Superior temporal gyrus (tissue), 1 donor: ENCODE measurements at regions not wholly inside any gene's neighbourhood (a gene's known extent, or its start where the extent isn't known, plus 50 kb on each side); places are given as distances from the start of the nearest gene placed in this dataset.
"Not testable (repeated sequence)": the region's sequence is repeated elsewhere in the genome, so short reads cannot be mapped to it uniquely, and the experiment has no call there.

ENCODE experiments used
- DNase-seq: peaks from one replicate; pipeline ENCODE4 v3.0.0-alpha.2; 2016; ENCODE audit errors: extremely low spot score

DNA sequence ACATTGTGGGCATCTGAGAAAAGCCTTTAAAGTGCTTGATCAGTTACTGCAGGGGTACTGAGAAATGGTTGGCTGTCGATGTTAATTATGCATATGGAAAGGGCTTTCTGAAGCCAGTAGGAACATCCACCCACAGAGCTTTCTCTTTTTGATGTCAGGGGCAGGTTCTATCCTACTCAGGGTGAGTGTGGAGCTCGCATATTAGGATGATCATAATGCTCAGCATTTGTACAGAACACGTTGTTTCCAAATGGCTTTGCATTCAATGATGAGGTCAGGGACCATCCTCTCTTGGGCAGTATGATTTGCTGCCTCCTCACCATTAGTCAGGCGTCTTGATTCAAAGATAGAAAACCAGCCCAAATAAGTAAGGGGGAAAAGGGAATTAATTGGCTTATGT lies 141.9 kb downstream of the HMHB1 start:
- DNase-seq = no peak

DNA sequence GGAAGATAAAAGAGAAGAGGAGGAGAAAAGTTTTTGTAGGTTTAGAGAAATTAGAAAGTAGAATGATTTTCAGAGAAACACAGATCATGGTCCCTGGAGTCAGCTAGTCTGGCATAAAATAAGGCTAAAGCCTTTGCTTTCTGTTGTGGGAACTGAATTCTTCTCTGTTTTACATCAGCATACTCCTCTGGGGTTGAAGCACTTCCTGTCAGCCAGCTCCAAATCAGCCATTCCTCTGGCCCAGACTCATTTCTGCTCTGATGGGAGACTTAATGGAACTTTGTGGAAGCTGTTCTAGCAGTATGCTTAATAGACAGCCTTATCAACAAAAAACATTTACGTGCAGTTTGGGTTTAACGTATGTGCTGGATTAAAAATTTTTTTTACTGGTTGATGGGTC lies 143.2 kb downstream of the HMHB1 start:
- DNase-seq = no peak

DNA sequence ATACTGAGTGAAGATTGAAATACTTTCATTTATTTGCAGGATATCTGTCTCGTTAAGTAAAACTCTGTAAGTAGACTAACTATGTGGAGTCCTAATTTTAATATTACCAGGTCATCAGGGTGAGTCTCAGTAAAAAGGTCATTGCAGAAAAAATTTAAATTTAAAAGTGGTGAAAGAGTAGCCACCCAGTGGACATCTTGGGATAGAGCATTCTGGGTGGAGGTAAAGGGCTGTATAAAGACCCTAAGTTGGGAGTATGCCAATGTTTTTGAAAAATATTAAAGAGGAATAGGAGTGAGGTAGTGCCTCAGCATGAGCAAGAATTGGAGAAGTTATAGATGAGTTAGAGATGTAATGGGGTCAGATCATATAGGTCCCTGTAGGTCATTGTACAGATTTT lies 145.5 kb downstream of the HMHB1 start:
- DNase-seq = no peak

DNA sequence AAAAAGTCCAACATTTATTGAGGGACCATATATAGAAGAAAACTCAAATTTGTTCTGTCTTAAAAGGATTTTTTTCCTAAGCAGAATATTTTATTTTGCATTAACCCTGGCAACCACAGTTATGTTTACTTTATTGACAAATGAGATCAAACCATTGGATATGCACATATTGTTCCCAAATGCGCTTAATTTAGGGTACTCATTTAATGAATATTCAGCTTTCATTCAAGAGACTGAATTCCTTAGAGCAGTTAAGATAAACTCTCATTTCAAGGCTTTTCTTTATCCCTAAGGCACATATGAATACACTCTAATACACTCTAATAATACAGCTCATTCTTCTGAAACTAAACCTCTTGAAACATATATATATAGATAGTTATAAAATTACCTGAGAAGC lies 150.2 kb downstream of the HMHB1 start:
- no peak for DNase-seq

DNA sequence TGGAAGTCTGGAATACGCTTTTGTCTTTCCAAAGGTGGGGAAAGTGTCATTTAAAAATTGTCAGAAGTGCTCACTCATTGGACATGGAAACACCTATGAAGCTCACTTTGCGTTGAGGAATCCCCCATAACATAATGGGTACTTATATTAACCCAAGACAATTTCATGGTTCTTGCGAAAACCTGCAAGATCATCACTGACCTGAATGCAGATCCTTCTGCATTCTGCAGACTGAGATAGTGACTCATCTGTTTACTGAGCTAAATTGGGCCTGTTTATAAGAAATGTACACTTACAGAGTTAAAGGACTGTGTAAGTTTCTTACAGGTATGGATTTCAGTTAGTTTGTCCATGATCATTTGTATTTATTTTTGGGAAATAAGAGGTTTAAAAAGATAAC lies 153.0 kb downstream of the HMHB1 start:
- DNase-seq = no peak

DNA sequence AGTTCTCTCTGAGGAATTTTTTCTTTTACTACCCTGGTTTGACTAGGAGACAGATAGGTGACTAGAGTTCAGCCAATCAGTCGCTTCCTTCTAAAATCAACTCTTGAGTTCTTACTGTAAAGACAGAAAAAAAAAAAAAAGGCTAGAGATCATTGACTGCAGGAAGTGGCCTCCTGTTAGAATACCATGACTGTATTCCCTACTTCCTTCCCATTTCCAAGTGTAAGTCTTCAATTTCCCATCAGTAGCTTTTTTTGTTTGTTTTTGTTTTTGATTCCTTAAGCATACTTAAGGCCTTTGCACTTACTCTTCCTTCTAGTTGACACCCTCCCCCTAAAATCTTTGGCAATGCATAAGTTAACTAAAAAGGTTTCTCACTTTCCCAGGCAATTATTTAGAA lies 154.3 kb downstream of the HMHB1 start:
- DNase-seq = no peak

DNA sequence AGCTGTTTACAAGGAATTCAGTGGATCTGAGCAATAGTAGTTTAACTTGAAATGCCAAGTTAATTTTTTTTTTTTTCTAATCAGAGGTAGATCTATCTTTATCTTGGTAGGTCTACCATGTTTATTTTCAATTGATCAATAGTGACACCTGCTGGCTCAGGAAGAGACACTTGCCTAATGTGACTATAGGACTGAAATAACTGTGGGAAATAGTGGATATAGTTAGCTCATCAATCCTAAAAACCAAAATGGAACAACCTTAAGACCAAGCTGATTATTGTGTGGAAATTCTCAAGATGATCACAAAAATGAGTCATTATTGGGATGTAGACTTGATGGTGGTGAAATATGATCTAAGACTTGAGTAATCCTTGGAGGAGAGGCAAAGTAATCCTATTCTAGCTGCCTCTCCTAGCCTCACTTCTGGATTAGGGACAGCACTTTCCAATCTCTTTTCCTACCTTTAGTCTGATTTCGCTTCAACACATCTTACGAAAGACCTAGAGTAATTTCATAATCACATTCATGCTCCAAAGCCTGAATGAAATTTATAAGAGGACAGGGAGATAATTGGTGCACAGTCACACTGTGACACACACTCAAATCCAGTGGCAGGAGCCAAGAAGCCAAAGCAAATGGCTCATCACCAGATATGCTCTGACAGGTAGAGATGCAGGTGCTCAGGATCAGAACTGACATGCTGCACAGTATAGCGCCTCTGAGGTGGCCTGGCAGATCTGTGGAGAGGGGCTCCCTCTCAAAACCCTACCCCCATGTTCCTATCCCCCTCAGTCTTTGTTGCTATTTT lies 156.3 kb downstream of the HMHB1 start:
- peak; percentile 64 for DNase-seq

DNA sequence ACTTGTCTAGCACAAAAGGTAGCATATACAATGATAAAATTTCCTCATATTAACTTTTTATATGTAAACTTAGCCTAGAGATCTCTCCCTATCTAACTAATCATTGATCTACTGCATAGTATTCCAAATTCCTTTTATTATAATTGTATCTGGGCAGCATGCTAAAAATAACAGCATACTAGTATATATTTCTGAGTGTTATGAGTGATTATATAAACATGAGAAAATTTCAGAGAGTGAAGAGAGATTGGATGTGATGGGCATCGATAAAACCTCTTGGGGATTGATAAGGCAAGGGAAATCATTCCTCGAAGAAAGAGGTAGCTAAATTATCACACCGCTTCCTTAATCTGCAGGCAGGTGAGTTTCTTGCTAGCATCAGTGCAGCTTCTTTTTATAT lies 158.2 kb downstream of the HMHB1 start:
- no peak for DNase-seq

DNA sequence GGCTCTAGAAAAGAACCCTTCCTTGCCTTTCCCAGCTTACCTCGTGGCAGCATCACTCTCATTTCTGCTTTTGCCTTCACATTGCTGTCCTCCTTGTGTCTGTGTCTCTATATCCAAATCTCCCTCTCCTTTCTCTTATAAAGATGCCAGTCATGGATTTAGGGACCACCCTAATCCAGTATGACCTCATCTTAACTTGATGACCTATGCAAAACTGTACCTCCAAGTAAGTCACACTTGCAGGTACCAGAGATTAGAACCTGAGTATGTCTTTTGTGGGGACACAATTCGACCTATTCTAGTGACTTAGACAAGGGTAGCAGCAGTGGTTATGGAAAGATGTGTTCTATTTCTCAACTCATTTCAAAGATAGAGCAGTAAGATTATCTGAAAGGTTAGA lies 160.1 kb downstream of the HMHB1 start:
- DNase-seq = no peak

DNA sequence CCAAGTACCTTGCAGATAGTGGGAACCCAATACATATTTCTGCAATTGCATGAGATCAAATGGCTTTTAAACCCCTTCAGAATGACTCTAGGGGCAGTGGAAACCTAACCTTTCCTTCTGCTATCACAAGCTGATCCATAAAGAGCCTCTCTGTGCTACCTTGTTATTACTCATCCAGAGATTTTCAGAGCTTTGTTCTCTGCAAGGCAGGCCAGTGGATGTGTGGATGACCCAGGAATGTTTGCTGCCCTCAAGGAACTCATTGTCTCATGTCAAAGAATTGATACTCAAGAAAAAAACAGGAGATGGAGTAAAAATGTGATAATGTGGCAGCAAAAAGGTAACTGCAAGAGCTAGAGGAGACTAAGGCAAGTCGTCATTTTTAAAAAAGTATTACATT lies 164.1 kb downstream of the HMHB1 start:
- no peak for DNase-seq

DNA sequence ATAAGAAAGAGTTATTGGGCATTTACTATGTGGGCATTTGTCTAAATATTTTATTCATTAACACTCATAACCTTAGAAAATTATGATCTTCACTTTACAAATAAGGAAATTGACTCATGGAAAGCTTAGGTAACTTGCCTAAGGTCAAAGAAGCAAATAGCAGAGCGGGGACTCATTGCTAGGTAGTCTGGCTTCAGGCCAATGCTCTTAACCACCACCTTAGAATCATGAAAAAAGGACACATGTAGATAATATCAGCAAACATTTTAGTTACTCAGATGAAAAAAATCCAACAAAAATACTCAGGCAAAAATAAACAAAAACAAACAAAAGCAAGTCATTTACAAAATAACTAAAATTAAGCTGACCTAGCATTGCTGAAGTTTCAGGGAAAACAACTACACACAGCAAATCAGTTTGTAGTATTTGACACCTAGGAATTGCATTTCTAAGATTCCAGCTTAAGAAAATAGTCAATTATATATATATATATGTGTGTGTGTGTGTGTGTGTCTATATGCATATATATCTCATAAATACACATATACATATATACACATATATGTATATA lies 166.0 kb downstream of the HMHB1 start:
- no peak for DNase-seq

DNA sequence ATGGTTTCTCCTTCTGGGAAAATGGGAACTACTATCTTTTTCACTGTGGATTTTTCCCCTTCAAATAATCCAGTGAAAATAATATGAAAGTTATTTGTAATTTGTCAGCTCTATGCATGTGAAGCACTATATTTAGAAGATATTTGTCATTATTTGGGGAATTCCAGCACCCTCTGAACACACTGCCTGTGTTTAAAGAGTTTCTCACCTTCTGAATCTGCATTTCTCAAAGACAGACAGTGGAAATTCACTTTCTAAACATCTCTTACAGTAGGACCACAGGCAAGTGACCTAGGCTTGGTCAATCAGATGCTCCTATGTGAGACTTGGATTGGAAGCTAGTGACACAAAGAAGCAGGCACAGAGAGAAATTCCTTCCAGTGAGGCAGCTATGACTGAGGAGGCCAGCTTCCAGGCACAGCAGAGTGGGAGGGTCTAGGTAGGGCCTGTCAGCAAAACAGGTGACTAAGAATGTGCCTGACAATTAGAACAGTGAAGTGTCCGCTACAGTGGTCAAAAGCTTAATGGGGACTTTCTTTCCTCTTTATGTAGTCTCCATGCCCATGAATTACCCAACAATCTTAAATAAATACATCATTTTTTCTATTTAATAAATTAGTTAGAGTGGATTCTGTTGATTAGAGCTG lies 167.2 kb downstream of the HMHB1 start:
- no peak for DNase-seq

DNA sequence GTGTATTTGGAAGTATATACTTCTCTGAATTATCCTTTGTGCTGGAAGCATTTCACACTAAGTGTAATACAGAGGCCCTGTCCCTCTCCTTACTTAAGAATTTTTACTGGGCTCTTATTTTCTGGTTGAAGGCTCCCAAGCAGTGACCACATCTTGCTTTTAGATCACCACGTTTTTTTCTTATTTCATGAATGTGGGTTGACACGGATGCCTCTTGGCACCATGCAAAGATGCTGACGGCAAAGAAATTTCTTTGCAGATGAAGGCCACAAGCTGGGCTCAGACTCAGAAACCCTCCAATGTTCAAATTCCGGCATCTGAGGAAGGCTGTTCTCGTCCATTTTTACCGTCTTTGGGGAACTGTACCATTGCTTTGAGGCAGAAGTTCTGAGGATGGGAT lies 168.5 kb downstream of the HMHB1 start:
- no peak for DNase-seq

DNA sequence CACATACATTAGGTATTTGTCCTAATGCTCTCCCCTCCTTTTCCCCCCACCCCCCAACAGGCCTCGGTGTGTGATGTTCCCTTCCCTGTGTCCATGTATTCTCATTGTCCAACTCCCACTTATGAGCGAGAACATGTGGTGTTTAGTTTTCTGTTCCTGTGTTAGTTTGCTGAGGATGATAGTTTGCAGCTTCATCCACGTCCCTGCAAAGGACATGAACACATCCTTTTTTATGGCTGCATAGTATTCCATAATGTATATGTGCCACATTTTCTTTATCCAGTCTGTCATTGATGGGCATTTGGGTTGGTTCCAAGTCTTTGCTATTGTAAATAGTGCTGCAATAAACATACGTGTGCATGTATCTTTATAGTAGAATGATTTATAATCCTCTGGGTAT lies 171.0 kb downstream of the HMHB1 start:
- not testable (repeated sequence) for DNase-seq

DNA sequence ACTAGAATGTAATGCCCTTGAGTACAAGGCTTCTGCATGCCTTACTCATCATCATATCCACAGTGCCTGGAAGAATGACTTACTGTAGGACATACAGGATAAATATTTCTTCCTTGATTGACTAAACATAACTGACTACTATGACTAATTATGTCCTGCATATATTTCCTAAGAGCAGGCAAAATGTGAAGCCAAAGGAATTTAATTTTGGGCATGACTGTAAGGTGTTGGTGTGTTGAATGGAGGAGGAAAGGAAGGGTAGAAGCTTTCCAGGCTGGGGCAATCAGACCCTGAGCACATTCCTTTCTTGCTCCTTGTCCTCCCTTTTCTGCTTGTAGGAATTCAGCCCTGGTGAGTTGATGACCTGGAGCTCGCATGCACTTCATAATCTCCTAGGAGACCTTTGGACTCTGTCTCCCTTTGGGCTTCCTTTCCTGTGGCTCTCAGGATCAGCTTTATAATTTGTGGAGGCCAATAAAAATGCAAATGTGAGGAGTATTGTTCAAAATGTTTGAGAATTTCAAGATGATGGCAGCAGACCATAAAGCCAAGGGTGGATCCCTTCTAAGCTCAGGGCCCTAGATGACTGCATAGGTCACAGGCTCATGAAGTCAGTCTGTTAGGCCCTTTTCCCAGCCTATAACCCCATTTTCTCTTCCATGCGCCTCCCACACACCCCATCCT lies 174.0 kb downstream of the HMHB1 start:
- DNase-seq = no peak

DNA sequence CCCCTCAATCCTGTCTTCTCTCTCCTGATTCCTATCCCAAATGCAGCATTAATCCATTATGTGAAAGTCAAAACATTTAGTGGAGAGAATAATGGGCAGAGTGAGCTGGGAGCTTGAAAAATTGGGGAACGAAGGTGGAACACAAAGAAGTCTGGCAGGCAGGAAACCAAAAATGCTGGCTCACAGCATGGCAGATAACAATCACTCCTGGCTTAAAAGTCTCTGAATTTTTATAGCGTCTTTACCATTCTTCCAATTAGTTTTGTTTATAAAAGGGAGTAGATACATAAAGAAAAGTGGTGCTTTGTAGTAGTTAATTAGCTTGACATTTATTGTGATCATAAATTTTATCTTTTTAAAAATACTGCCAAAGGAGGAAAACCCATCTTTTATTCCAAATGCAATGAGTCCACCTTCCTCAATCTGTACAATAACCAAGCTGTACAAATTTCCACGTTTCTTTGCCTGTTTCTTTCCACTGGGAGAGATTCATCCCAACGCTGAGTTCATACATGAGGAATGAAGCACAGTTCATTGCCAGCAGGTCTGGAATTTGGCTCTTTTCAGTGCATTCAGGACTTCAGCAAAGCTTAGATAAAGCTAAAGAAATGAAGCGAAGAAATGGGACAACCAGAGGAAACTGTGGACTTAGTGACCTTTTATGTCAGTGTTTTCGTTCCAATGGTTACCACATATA lies 174.7 kb downstream of the HMHB1 start:
- no peak for DNase-seq

DNA sequence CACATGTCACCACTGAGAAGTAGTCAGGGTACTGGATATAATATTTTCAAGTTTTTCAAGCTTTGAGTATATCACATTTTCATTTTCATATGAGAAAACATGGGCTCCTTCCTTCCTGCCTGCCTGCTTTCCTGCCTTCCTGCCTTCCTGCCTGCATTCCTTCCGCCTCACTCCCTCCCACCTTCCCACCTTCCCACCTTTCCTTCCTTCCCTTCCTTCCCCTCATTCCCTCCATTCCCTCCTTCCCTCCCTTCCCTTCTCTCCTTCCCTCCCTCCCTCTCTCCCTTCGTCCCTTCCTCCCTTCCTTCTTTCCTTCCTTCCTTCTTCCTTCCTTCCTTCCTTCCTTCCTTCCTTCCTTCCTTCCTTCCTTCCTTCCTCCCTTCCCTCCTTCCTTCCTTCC lies 175.3 kb downstream of the HMHB1 start:
- DNase-seq = no peak

DNA sequence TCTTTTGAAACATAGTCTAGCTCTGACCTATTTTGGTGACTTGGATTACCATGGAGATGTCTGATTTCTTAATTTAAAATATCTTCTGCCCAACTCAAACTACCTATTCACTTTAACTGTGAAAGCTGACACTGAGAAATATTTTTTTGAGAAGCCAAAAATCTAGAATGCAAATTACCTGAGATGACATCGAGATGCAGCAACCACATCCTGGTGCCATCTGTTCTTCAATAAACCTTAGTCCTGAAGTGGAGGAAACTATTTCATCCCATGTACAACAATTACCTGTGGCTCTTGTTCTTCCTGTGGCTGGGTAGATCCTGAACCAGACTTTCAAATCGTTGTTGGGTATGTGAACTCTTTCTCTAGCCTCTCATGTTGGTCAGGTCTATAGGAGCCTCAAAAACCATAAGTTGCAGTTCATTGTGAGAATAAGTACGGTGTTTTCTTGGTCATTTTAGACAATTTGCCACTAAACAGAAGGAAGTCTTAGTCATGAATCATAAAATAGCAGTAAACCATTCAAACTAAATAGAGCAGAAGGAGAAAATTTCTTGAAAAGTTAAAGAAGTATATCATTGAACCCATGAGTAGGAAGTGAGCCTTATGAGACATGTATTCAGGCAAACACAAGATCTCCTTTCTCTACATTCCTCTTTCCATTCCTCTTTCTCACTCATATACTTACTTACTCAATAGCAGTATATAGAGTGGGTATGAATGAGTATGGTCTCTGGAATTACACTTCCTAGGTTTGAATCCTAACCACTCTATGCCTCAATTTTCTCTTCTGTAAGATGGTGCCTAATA lies 176.0 kb downstream of the HMHB1 start:
- no peak for DNase-seq

DNA sequence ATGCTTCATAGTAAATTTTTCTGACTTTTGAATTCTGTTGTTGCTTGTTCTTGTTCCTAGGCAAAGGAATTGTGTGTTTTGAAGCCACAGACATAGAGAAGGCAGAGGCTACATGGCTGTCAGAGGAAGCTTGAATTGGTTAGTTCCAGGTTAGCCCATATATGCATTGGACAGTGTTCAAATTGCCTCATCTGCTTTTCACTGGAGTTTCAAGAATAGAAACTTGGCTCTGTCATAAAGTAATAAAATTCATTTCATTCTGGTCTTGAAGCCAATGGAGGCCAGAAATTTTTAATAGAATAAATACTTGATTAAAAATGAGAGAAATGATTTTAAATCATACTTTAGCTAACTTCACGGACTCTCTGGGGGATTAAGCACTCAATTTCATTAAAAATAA lies 178.0 kb downstream of the YIPF5 start:
- no peak for DNase-seq

DNA sequence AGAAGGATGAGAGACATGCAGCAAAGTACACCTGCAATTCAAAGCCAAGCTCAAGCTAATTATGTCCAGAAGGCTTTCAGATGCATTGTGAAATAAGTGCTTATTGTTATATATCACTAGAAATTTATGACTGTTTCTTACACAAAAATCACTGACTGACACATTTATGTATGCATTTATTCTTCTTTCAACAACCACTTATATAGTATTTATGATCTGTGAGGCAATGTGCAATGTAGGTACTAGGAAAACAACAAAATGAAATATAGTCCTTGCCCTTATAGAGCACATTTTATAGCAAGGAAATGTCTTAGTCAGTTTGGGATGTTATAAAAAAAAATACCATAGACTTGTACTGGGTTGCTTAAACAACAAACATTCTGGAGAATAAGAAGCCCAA lies 167.6 kb downstream of the YIPF5 start:
- DNase-seq = no peak

DNA sequence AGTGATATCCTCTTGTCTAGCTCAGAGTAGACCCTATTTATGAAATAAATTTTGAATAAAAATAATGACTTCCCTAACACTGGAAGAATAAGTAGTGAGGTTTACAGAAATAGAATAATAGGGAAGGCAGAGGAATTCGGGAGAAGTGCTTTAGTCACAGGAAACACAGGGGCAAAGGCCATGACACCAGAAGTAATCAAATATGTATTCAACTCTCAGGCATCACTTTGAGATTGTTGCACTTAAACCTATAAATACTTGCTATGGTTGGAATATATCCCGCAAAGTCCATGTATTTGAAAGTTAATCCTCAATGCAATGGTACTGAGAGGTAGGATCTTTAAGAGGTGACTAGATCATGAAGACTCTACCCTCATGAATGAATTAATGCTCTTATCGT lies 166.8 kb downstream of the YIPF5 start:
- no peak for DNase-seq
